GM21526 (cell line): ENCODE measurements at regions not wholly inside any gene's neighbourhood (a gene's known extent, or its start where the extent isn't known, plus 50 kb on each side); places are given as distances from the start of the nearest gene placed in this dataset.

ENCODE experiments used
- ATAC-seq: cut with Tn5 transposase; IDR thresholded peaks from one replicate; pipeline ENCODE4 v1.9.1; 2021; ENCODE audit warnings: moderate library complexity; ENCODE audit not compliant: unreplicated experiment, low FRiP score

DNA sequence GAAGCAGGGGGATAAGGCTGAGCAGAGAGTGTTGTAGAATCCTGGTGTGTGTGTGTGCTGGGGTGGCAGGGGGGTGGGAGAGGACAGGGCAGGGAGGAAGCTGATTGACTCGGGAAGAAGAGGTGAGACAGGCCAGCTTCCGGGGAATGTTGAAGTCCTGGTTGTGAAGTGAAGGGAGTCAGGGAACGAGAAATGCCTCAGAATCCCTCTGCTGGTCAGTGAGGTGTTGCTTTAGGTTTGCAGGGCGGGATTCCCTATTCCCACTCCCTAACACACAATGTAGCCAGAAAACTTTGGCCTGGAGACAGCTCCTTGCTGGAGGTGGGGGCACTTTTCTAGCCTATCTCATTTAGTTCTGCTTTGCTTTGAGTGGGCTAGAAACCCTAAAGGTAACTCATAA is 265.1 kb downstream of the HAUS1 start:
- no peak for ATAC-seq

DNA sequence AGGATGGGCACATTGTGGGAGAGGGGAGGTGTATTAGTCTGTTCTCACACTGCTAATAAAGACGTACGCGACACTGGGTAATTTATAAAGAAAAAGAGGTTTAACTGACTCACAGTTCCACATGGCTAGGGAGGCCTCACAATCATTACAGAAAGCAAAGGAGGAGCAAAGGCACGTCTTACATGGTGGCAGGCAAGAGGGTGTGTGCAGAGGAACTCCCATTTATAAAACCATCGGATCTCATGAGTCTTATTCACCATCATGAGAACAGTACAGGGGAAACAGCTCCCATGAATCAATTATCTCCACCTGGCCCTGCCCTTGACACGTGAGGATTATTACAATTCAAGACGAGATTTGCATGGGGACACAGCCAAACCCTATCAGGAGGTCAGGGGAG is 266.7 kb downstream of the HAUS1 start:
- ATAC-seq, result no peak

DNA sequence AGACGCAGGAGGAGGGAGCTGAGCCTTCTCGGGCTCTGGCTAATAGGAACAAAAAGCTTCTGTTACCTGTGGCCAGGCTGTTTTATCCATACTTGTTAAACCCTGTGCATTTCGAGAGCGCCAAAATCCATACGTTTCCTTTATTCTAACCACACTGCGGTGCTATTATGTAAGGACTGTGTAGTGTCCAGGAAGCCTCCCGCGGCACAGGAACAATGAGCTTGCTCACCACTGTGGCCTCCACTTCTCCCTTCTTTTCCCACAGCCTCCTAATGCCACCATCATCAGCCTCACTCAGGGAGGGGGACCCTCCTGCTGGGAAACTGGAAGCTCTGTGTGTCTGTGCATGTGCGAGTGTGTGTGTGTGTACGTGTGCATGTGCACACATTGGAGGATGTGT is 268.5 kb downstream of the HAUS1 start:
- no peak for ATAC-seq

DNA sequence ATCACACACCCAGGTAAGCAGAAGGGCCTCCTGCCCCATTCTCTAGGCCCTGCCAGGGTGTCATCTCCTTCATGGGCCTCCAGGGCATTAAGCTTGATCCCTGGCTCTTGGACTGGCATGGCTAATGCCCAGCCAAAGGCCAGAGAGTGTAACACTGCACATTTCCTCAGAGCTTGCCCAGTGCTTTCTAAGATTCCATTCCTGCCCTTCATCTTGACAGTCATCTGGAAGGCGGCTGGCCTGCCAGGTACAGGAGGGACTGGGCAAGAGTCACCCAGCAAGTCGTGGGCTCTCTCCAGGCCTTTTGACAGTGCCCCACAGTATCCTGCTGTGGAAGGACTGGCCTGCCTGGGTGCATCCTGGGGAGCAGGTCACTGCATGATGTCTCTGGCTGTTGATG is 268.9 kb downstream of the HAUS1 start:
- ATAC-seq, result no peak

DNA sequence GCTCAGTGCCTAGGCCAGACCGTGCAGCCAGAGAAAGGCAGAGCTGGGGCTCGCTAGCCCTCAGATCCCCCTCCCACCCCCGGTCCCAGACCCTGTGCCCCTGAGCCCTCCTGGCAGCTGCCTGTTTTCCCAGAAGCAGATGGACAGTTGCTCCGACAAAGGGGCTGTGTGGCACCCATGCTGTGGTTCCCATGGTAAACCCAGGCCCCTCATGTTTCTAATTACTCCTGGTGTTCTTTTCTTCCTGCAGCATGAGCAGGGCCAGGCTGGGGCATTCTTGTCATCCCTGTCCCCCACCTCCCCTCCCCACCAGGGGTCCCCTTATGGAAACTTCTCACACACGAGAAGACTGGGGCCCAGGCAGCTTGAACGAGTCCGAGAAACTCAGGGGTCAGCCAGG is 269.6 kb downstream of the HAUS1 start:
- no peak for ATAC-seq

DNA sequence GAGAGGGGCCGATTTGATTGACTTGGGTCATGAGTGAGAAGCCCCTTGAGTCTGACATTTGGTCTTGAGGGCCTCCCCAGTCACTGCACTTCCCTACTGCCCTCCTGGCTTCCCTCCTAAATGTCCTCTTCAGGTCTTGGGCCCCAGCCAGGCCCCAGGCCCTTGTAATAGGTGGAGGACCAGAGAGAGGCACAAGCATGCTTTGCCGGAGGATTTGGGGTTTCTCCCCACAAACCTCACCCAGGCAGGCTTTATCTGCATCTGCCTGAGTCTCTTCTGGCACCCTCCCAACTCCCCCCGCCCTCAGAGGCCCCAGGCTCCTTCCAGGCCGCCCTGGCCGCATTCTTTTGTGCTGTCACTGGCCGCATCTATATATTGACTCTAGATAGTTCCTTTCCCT is 270.7 kb downstream of the HAUS1 start:
- no peak for ATAC-seq

DNA sequence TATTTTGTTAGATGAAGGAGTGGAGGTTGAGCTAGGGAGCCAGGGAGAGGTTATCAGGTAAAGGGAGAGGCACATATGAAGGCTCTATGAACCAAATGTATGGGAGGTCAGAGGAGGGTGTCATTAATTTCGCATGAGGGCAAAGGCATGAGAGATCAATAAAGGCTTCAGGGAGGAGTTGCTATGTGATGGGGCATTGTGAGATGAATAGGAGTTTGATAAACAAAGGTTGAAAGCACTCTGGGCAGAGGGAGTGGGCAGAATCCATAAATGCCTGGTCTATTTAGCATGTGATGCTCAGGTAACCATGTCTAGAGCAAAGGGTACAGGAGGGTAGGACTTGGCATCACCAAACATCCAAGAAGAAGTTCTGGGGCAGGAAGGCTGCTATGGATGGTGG is 273.4 kb downstream of the HAUS1 start:
- no peak for ATAC-seq

DNA sequence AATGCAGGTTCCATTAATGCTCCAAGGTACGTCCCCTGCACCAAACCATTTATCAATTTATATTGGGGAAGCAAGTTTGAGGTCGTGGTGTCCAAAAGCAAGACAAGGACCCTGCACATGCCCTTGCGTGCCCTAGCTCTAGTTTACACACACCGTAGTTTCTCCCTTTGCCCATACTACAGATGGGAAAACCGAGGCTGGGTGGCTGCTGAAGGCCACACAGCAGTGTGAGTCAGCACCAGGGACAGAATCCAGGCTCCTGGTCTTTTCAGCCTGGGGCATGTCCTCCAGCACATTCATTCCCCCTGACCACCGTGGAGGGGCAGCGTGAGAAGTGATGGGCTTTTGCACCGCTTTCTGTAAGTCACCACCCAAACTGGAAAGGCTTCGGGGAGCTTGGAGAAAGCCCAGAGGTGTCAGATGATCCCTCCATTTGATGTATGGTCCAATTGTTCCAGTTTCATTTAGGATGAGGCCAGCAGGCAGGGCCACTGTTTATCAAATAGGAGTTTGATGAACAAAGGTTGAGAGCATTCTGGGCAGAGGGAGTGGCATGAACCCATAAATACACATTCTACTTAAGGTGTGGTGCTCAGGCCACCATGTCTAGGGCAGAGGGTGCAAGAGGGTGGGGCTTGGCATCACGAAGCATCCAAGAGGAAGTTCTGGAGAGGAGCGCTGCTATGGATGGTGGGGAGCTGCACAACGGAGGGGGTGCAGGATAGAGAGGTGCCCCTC is 274.1 kb downstream of the HAUS1 start:
- no peak for ATAC-seq

DNA sequence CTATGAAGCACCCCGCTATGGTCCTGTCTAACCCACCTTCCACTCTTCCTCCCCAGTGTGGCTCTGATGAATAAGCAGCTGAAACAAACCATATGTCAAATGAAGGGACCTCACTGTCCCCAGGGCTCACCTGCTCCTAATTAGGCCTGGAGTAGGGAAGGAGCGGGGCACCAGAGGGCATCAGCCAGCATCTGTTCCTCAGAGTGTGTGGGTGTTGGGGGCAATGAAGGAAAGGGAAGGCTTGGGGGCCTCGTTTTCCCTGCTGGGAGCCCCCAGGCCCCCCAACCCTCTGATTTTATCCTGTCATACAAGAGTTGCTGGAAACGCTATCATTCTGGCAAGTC is 274.7 kb downstream of the HAUS1 start:
- ATAC-seq, result no peak

DNA sequence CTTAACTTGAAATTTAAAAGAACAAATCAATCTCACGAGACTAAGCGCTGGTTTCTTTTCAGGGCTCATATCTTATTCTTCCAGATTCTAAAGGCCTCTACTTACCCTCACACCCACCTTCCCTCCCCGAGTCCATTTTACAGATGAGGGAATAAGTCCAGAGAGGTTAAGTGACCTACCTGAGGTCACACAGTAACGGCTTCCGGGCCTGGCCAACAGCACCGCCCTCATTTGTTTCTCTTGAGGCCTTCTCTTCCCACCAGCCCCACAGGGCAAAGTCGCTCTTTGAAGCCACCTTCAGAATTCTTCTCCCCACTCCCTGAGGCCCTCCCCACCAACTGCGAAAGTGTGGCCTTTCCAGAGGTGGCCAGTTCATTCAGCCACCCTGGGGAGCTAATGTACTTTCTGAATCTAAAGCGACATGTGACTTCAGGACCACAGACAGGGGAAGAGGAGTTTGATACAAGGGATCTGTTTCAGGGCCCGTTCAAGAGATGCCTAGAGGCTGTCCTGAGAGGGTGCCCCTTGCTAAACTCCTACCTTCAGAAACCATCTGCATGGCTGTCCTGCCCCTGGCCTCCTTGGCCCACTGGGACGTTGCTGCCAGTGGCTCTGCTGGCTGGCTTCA is 275.3 kb downstream of the HAUS1 start:
- ATAC-seq, result no peak

DNA sequence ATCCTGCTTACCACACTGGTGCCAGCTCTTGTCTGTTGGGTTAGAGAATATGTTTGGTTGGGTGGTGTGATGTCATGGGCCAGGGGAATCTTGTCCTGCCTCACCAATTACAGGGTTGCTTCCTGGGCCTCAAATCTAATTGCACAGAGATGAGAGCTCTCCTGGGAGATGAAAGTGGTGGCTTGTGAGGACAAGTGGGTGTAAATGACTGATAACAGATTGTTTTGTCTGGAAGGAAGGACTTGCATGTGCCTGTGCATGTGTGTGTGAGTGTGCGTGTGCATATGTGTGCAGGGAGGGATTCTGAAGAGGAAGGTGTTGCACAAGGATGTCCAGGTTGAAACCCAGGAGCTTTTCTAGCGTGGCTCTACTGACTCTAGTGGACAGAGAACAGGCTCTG is 271.9 kb downstream of the LOXHD1 start:
- no peak for ATAC-seq

DNA sequence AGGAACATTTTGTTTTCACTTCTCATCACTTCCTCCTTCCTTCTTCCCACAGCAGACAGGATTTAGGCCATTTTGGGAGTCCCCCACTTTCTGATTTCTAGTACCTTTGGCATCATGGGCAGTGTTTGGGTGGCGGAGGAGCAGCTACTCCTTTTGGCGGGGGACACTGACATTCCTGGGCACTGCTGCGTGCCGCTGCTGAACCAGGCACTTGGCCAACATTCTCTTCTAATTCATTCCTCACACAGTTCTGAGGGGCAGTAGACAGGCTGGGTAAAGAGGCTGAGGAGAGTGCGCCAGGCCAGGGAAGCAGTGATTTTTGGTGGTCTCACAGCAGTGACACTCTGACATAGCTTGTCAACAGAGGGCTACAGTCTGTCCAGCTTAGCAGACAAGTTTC is 270.2 kb downstream of the LOXHD1 start:
- no peak for ATAC-seq

DNA sequence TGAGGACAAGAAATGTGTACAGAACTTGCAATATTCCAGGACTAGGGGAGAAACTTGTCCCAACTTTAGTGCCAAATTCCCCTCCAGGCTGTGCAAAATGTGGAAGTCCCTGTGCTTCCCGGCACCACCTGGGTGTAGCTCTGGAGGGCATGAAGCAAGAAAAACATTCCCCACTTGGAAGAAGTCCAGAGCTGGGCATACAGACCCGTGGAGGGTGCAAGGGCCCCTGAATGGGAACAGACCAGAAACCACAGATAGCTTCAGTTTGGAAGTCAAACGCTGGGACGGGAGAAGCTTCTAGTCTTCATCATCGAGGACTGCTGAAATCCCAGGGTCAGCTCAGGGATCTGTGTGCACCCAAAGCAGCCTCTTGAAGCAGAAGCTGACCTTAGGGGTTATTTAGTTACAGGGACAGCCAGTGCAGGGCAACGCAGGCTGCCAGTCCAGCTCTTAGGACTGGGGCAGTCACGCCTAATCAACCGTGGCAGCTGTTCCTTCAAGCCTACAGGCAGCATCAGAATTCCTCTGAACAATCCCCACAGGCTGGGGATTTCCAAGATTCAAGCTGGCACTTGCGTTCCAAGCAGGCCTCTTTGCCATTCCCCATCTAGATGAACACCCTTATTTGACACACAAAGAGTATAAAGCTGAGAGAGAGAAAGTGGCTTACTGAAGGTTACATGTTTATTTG is 269.4 kb downstream of the LOXHD1 start:
- no peak for ATAC-seq

DNA sequence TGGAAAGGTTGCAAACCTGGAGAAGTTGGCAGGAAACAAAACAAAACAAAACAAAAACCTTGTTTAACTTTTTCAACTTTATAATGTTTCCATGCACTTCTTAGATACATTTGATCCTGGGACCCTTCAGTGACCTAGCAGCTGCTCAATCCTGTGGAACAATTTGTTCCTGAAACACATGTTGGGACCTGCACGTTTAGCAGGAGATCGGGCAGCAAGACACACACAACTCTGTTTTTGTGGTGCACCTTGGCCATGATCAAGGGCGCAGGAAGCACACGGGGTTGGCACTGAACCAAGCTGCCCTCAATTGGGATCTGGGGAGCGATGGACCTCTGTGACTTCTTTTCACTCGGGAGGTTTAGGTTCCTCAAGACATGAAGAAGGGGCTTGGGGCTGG is 268.7 kb downstream of the LOXHD1 start:
- no peak for ATAC-seq

DNA sequence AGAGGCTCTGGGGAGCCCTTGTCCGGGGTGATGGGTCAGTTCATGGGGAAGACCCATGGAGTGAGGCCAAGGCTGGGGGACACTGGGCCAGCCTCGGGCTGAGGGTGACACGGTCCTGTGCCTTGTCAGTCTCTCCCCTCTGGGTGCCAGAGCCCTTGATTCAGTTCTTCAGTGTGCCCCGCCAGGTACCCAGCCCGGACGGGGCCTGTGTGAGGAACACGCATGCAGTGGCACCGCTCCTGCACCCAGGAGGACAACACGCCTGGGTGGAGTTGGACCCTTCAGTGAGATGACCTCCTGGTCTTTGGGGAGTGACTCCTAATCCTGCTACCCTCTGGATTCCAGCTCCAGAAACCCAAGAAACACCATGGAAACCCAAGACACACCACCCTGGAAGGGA is 264.4 kb downstream of the LOXHD1 start:
- ATAC-seq, result no peak

DNA sequence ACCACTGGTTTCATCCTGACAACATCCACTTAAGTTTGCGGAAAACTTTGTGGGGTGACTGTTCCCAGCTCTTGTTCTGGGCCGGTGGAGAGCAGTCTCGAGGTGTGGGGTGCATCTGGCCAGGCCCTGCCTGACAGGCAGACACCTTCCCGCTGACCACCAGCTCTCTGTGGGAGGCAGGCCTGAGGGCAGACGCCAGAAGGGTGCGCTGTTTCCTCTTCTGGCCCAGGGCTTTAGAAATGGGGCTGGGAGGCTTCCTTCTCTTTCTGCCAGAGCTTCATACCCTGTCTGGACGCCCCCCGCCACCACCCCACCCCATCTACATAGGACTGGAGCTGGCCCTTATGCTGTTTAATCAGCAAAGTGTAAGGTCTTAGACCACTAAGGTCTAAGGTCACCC is 263.8 kb downstream of the LOXHD1 start:
- ATAC-seq, result no peak

DNA sequence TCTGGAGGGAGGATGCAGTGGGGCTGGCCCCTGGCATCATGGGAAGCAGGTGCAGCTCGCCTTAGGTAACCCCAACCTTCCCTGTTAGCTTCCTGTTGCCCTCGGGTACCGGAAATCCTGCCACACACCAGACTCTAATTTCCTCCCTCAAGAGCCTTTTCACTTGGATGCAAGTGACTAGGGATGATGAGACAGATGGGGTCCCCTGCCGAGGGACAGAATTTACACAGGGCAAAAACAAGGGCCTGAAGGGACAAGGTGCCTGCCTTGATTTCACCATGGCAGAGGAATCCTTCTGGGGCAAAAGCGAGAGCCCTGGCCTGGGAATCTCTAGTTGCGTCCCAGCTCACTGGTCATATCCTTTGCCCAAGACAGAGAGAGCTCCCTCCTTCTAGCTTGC is 263.1 kb downstream of the LOXHD1 start:
- no peak for ATAC-seq

DNA sequence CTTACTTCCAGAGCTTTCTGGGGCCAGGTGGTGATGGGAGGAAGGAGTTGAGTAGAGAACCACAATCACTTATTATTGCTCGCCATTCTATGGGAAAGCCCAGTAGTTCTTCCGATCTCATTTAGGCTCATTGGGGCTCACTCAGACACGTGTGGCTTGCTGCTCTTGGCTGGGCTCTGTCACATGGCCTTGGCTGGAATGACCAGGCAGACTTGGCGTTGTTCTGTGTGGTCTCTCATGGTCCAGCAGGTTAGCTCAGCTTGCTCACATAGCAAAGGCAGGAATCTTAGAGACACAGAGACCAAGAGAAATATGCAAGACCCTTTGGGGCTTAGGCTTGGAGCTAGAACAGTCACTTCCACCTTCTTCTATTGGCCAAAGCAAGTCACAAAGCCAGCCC is 261.2 kb downstream of the LOXHD1 start:
- no peak for ATAC-seq

DNA sequence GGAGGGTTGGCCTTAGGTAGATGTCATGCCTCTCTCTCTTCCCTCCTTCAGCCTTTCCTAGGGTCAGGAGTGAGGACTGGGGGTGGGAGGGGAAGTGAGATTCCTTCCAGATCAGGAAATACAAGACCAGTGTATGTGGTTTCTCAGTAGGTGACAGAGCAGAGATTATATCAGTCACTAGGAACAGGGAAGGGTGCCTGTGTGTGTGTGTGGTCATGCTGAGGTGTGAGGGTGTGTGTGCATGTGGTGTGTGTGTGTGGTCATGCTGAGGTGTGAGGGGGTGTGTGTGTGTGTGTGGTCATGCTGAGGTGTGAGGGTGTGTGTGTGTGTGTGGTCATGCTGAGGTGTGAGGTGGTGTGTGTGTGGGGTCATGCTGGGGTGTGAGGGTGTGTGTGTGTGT is 259.8 kb downstream of the LOXHD1 start:
- no peak for ATAC-seq

DNA sequence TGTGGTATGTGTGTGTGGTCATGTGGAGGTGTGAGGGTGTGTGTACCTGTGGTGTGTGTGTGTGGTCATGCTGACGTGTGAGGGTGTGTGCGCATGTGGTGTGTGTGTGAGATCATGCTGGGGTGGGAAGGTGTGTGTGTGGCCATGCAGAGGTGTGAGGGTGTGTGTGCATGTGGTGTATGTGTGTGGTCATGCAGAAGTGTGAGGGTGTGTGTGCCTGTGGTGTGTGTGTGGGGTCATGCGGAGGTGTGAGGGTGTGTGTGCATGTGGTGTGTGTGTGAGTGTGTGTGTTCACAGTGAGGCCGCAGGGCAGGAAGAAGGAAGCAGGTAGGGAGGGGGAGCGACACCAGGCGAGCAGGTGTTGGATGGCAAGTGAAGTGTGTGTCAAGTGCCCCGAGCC is 259.0 kb downstream of the LOXHD1 start:
- ATAC-seq, result no peak

DNA sequence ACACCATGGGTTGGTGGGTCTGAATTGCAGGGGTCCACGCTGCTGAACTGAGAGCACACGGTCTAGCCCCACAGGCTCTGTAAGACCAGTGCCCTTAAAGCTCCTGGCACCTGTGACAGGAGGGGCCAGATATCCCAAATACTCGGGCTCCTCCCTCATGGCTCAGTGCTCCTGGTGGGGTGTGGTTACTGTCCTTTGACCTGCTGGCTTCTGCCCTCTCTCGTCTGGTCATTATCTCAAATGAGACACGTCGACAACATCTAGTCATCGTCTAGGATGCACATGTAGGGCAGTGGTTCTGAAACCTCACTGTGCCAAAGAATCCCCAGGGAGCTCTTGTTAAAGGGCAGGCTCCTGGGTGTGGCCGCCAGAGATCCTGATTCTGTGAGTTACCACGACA is 258.4 kb downstream of the LOXHD1 start:
- ATAC-seq, result no peak

DNA sequence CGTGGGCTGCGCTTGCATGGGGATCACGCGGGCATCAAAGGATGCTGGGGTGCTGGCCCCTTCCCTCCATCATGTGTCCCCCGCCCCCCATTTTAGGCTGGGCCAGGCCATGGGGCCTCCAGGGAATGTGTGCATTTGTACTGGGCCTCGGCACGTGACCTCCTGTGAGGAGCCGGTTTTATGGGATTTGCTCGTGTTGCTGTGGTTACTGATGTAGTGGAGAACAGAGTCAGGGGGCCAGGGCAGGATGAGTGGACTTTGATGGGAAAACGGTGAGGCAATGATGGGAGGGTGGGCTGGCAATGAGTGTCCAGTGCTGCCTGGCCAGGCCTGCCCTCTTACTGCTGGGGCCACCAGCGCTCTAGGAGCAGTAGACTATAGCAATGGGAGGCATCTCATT is 257.7 kb downstream of the LOXHD1 start:
- ATAC-seq, result no peak
